H1 (cell line): ENCODE measurements at regions not wholly inside any gene's neighbourhood (a gene's known extent, or its start where the extent isn't known, plus 50 kb on each side); places are given as distances from the start of the nearest gene placed in this dataset.

Experiments used
- ASH2L ChIP-seq: fragments of 200-600, 300-600 bp; sonication (generic); IDR thresholded peaks from one replicate; pipeline ENCODE4 v1.7.1; 2017; ENCODE audit warnings: low read length
- CBX5 ChIP-seq: fragments of 300-800, 300-1000 bp; sonication (generic); IDR thresholded peaks from 2 replicates; pipeline ENCODE4 v1.7.1; 2016; ENCODE audit warnings: antibody characterized with exemption, low read length, low read depth
- CBX8 ChIP-seq: fragments of 300-800, 300-1000 bp; sonication (generic); IDR thresholded peaks from 2 replicates; pipeline ENCODE4 v1.7.1; 2016; ENCODE audit warnings: low read depth, low read length, borderline replicate concordance
- CHD1 ChIP-seq: IDR thresholded peaks from 2 replicates; pipeline ENCODE4 v1.6.1; 2012; ENCODE audit warnings: low read depth, low read length, improper control_type of control experiment
- CHD7 ChIP-seq: fragments of 300-600 bp; sonication (generic); IDR thresholded peaks from 2 replicates; pipeline ENCODE4 v1.7.1; 2012; ENCODE audit warnings: low read length, moderate library complexity, mild to moderate bottlenecking, inconsistent platforms; ENCODE audit not compliant: insufficient replicate concordance
- CREB1 ChIP-seq: IDR thresholded peaks from 2 replicates; pipeline ENCODE4 v1.6.1; 2012; ENCODE audit warnings: inconsistent platforms
- GTF2F1 ChIP-seq: IDR thresholded peaks from 2 replicates; pipeline ENCODE4 v1.6.1; 2012; ENCODE audit warnings: low read depth, low read length, improper control_type of control experiment, borderline replicate concordance
- KDM4A ChIP-seq: IDR thresholded peaks from one replicate; pipeline ENCODE4 v1.7.1; 2012; ENCODE audit warnings: low read depth, mild to moderate bottlenecking, moderate library complexity, low read length, inconsistent platforms; ENCODE audit not compliant: severe bottlenecking
- MAX ChIP-seq: IDR thresholded peaks from 2 replicates; pipeline ENCODE4 v1.6.1; 2012; ENCODE audit warnings: inconsistent platforms
- RBBP5 ChIP-seq: IDR thresholded peaks from 2 replicates; pipeline ENCODE4 v1.7.1; 2012; ENCODE audit warnings: low read depth, mild to moderate bottlenecking, inconsistent platforms, low read length, moderate library complexity, borderline replicate concordance
- RFX5 ChIP-seq: IDR thresholded peaks from 2 replicates; pipeline ENCODE4 v1.6.1; 2011; ENCODE audit warnings: low read depth, low read length, improper control_type of control experiment, borderline replicate concordance
- SIN3A ChIP-seq, 2 experiments: IDR thresholded peaks in 1 of 2; conservative IDR thresholded peaks in 1 of 2; 2 replicates each; pipeline ENCODE4 v1.6.1; 2011 to 2012; ENCODE audit warnings: low read length in 2 of 2, improper control_type of control experiment in 1 of 2, low read depth in 1 of 2, mild to moderate bottlenecking in 1 of 2
- SIRT6 ChIP-seq: IDR thresholded peaks from one replicate; pipeline ENCODE4 v1.7.1; 2012; ENCODE audit warnings: low read length, inconsistent platforms

GRCh38 chr9:82333671-82334070, 345.1 kb downstream of the SPATA31D1 start (continued):
- no peak for TF ChIP-seq CHD7
- no peak for TF ChIP-seq SIN3A (conservative IDR thresholded peaks at IDR 0.05 in 1 of 2, IDR thresholded peaks at IDR 0.05 in 1 of 2; ENCODE audit: low read depth in 1 of 2, low read length in 2 of 2)
- TF ChIP-seq CHD1: no peak
- no peak for TF ChIP-seq CBX8
- TF ChIP-seq RFX5: no peak
- TF ChIP-seq SIRT6: no peak
- no peak for TF ChIP-seq ASH2L
- TF ChIP-seq CREB1: no peak
- TF ChIP-seq KDM4A: no peak
- no peak for TF ChIP-seq RBBP5
- TF ChIP-seq CBX5: no peak
- TF ChIP-seq GTF2F1: no peak
- TF ChIP-seq MAX: no peak
